ENCODE measurements at regions not wholly inside any gene's neighbourhood (a gene's known extent, or its start where the extent isn't known, plus 50 kb on each side); places are given as distances from the start of the nearest gene placed in this dataset.

DNA sequence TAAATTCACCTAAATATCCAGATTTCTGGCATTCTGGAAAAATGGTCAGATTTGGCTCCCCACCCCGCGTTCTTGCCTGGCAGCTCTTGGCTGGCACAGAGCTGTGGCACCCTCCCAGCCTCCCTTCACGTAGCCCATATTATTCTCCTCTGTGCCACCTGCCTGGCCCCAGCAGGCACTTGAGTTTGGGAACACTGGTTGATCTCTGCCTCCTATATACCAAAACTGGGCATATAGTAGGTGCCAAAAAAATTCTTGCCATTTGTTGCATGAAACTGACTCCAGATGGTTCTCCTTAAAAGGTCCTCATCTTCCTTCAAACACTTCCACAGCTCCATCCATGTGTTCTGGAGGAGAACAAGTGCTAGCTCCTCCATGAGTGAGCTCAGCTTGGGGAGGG, 167.0 kb downstream of the RPS24 start:
- intact Hi-C loops (cut with micrococcal nuclease): no loop called here
- H3K4me3 Mint-ChIP-seq: no peak overlapping the region
- DNase-seq: no peak

DNA sequence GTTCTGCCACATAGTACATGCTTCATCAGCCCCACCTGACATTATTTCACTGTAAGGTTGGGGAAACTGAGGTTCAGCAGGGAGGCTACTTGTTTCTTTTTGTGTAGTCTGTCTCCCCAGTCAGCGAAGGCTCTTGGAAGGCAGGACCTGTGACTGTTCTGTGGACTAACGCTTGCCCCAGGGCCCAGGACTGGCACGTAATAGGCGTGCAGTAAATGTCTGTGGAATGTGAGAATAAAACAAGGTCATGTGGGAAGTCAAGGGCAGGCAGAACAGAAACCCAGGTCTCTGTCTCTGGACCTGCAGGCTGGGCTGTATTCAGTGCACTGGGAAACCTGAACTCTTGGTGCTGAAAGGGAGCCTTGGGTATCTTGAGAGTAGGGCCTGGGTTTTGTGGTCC, 168.7 kb downstream of the RPS24 start:
- Mint-ChIP-seq H3K4me1 (peaks cover 6% of the 10 kb centered on the region), H3K27me3 (no peaks in the 10 kb centered on the region), H3K4me3 (no peak overlapping the region), H3K27ac (no peak overlapping the region), H3K36me3 (ENCODE audit: low read depth) (no peaks in the 10 kb centered on the region), H3K9me3 (no peaks in the 10 kb centered on the region)
- no peak for DNase-seq
- intact Hi-C loops (cut with micrococcal nuclease): no loop called here

More for the DNA sequence above, 167.0 kb downstream of the RPS24 start:
- peaks cover 6% of the 10 kb centered on the region for H3K4me1 Mint-ChIP-seq
- H3K27me3 Mint-ChIP-seq: no peaks in the 10 kb centered on the region
- no peaks in the 10 kb centered on the region for H3K9me3 Mint-ChIP-seq
- no peak overlapping the region for H3K27ac Mint-ChIP-seq
- H3K36me3 Mint-ChIP-seq (ENCODE audit: low read depth): no peaks in the 10 kb centered on the region

DNA sequence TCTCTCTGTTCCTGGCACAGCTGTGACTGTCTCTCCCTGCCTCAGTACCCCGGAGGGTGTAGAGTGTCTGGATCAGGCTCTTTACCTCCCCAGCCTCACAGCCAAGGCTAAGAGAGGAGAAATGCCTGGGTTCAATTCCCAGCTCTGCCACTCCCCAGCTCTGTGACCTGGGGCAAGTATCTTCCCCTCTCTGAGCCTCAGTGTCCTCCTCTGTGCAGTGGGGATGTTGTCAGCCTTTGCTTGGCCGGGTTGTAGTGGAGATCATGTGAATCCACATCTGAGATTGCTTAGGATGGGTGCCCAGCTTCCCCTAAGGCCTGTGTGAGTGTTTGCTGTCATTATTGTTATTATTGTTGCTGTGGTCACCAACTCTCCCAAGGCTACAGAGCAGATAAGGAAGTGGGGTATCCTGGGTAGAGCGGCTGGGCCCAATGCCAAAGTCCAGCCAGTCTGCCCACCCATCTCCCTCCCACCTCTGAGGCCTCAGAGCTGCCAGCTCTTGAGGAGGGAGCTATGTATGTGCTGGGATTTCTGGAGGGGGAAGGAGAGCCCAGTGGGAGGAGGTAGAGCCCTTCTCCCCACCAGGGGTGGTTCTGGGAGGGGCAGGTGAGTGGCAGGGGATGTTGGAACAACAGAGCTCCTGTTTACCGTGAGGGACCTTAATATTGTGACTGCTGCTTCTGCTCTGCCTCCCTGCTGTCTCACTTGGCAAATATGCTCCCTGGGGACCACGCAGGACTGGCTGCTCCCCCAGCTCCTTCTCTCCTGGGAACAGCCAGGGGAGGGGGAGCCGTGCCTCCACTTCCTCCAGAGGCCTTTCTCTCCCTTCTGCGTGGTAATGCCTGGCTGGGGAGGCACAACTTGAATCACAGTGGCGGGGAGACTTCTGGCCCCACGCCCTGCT, 170.5 kb downstream of the RPS24 start:
- intact Hi-C loops (cut with micrococcal nuclease): no loop called here
- DNase-seq: no peak
- Mint-ChIP-seq H3K4me3 (no peak overlapping the region), H3K9me3 (no peaks in the 10 kb centered on the region), H3K4me1 (peaks cover 6% of the 10 kb centered on the region), H3K36me3 (ENCODE audit: low read depth) (no peaks in the 10 kb centered on the region), H3K27ac (no peak overlapping the region), H3K27me3 (no peaks in the 10 kb centered on the region)

DNA sequence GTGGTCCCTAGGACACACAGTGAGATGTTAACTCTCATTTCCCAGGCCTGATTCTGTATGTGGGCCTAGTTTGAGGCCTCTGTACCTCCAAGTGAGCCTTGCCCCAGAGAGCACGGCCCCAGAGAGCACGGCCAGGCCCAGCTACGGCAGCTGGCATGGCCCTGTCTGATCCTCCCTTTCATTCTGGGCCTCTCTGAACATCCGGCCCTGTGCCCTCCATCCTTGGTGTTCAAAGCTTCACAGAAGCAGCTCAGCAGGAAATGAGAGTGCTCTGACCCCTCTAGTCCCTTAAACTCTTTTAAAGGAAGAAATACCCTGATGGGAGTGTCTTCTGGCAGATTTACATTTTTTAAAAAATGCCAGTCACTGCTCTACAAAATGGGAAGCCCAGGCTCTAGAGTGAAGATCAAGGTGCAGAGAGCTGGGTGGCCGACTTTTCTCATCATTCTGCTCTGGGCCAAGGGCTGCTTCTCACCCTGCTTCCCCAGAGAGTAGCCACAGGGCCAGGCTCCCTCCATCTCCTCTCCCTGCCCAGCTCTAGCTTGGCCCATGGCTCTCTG, 171.9 kb downstream of the RPS24 start:
- intact Hi-C loops (cut with micrococcal nuclease): no loop called here
- no peaks in the 10 kb centered on the region for H3K9me3 Mint-ChIP-seq
- H3K27me3 Mint-ChIP-seq: no peaks in the 10 kb centered on the region
- H3K27ac Mint-ChIP-seq: no peak overlapping the region
- no peak overlapping the region for H3K4me3 Mint-ChIP-seq
- DNase-seq: no peak
- peaks cover 6% of the 10 kb centered on the region for H3K4me1 Mint-ChIP-seq
- no peaks in the 10 kb centered on the region for H3K36me3 Mint-ChIP-seq (ENCODE audit: low read depth)

DNA sequence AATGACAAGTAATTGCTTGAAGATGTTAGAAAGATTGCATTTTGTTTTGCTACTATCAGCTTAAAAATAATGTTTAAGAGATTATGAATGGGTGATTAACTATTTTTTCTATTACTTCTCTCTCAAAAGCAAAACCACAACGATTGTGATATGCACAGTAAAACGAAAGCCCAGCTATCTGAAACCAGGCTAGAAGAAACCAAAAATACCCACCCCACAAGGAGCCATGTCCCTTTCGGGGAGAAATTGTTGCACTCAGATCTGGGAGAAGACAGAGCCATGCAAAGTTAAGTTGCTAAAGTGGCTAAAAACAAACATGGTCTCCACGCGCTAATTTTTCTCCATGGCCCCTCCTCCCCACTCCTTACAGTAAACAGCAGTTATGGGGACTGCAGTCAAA, 173.6 kb downstream of the RPS24 start:
- Mint-ChIP-seq H3K36me3 (ENCODE audit: low read depth) (no peaks in the 10 kb centered on the region), H3K27me3 (no peaks in the 10 kb centered on the region), H3K27ac (no peak overlapping the region), H3K9me3 (no peaks in the 10 kb centered on the region), H3K4me3 (no peak overlapping the region), H3K4me1 (peaks cover 6% of the 10 kb centered on the region)
- intact Hi-C loops (cut with micrococcal nuclease): no loop called here
- DNase-seq: no peak

DNA sequence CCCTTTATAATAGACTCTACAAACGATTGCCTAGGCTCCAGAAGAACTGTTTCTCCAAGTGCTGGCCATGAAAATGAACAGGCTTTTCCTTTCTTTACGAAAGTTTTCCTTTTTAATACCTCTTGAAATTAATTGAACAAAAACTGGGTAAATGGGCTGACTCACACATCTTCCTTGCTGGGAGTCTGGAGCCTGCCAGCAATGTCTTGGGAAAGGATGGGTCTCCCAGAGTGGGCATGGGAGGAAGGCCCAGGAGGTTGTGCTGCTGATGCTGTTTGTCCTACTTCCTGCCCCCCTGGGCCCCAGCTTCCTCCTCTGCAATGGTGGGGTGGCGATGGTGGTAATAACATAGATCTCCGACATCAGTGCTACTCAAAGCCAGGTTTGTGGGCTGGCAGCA, 174.1 kb downstream of the RPS24 start:
- H3K9me3 Mint-ChIP-seq: no peaks in the 10 kb centered on the region
- H3K27ac Mint-ChIP-seq: no peak overlapping the region
- no peaks in the 10 kb centered on the region for H3K36me3 Mint-ChIP-seq (ENCODE audit: low read depth)
- H3K4me3 Mint-ChIP-seq: no peak overlapping the region
- no peaks in the 10 kb centered on the region for H3K27me3 Mint-ChIP-seq
- DNase-seq: no peak
- intact Hi-C loops (cut with micrococcal nuclease): no loop called here
- H3K4me1 Mint-ChIP-seq: peaks cover 6% of the 10 kb centered on the region

DNA sequence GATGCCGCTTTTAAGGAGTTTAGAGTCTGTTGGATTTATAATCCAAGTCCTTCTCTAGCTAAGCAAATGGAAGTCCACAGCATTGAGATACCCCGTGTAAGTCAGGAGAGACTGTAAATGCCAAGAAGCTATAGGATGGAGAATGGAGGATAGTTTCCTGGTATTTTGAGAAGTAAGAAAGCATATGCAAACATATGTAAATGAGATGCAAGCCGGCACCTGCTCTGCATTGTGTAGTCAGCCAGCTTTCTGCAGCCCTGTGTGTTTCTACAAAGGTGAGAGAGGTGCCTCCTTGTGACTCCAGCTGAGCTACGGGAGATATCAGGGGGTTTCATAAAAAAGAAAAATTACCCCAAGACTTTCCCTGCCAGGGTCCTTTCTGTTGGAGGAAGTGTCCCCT, 176.3 kb downstream of the RPS24 start:
- intact Hi-C loops (cut with micrococcal nuclease): loop anchor here (5.0 kb wide), 1 partner anchor 987 kb away; no protein-coding TSS in a partner anchor
- H3K4me3 Mint-ChIP-seq: no peak overlapping the region
- H3K9me3 Mint-ChIP-seq: no peaks in the 10 kb centered on the region
- no peak for DNase-seq
- H3K27me3 Mint-ChIP-seq: peaks cover 2% of the 10 kb centered on the region
- H3K4me1 Mint-ChIP-seq: peaks cover 5% of the 10 kb centered on the region
- H3K36me3 Mint-ChIP-seq (ENCODE audit: low read depth): no peaks in the 10 kb centered on the region
- no peak overlapping the region for H3K27ac Mint-ChIP-seq

DNA sequence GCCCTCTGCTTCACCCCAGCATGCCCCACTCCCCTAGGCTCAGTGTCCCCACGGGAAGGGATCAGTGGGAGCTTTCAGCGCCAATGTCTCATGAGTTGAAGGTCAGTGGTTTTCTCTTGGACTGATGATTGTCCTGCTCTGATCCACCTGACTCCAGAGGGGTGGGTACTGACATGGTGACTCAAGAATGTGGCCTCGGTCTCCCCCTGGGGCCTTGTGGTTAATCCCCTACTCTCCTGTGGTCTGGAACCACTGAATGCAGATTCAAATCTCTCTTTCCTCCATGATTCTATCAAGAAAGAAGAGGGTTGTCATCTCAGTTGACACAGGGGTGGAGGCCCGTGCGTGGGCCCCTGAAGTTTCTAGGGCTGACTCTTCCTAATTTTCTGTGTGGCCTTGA, 176.9 kb downstream of the RPS24 start:
- Mint-ChIP-seq H3K27me3 (peaks cover 5% of the 10 kb centered on the region), H3K36me3 (ENCODE audit: low read depth) (no peaks in the 10 kb centered on the region), H3K9me3 (no peaks in the 10 kb centered on the region), H3K27ac (no peak overlapping the region), H3K4me1 (peaks cover 1% of the 10 kb centered on the region), H3K4me3 (no peak overlapping the region)
- intact Hi-C loops (cut with micrococcal nuclease): loop anchor here (5.0 kb wide), 1 partner anchor 987 kb away; no protein-coding TSS in a partner anchor
- no peak for DNase-seq

DNA sequence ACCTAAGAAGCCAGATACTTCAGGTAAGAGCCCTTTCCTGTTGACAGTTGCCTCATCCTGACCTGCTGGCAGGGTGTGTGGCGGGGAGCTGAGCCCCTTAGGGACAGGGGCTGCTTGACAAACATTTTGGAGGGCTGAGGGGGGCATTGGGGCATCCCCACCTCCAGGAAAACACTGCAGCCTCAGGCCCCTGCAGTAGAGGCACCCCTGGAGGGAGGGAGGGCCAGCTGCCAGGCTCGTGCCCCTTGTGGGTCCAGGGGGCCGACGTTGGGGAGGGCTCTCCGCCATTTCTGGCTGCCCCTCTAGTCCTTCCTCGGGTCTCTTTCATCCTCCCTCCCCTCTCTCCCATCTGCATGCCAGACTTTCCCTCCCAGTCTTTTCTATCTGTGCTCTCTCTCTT, 177.3 kb downstream of the RPS24 start:
- Mint-ChIP-seq H3K4me1 (no peaks in the 10 kb centered on the region), H3K4me3 (no peak overlapping the region), H3K9me3 (no peaks in the 10 kb centered on the region), H3K27ac (no peak overlapping the region), H3K36me3 (ENCODE audit: low read depth) (no peaks in the 10 kb centered on the region), H3K27me3 (peaks cover 6% of the 10 kb centered on the region)
- DNase-seq: no peak
- intact Hi-C loops (cut with micrococcal nuclease): loop anchor here (5.0 kb wide), 1 partner anchor 986 kb away; no protein-coding TSS in a partner anchor

DNA sequence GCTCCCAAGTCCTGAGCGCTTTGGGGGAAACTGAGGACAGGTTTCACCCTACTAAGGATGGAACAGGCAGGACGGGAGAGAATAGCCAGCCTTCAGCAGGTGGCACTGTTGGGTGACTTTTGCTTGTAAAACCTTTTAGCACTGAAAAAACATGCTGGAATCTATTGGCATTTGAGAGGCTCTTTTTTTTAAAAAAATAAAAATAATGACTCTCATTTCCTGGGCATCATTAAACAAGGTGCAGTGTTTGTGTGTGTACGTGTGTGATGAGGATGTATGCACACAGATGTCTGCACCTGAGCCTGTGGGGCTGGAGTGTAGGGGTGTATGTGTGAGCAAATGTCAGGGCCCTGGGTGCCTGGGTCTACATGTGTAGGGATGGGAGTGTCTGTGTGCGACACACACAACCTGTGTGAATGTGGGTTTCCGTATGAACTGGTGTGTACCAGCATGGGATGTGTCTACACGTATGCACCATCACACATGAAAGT, 177.9 kb downstream of the RPS24 start:
- intact Hi-C loops (cut with micrococcal nuclease): loop anchor here (5.0 kb wide), 1 partner anchor 986 kb away; no protein-coding TSS in a partner anchor
- H3K4me3 Mint-ChIP-seq: no peak overlapping the region
- H3K9me3 Mint-ChIP-seq: no peaks in the 10 kb centered on the region
- H3K36me3 Mint-ChIP-seq (ENCODE audit: low read depth): no peaks in the 10 kb centered on the region
- no peaks in the 10 kb centered on the region for H3K4me1 Mint-ChIP-seq
- DNase-seq: peak; percentile 62
- no peak overlapping the region for H3K27ac Mint-ChIP-seq
- H3K27me3 Mint-ChIP-seq: peaks cover 11% of the 10 kb centered on the region

DNA sequence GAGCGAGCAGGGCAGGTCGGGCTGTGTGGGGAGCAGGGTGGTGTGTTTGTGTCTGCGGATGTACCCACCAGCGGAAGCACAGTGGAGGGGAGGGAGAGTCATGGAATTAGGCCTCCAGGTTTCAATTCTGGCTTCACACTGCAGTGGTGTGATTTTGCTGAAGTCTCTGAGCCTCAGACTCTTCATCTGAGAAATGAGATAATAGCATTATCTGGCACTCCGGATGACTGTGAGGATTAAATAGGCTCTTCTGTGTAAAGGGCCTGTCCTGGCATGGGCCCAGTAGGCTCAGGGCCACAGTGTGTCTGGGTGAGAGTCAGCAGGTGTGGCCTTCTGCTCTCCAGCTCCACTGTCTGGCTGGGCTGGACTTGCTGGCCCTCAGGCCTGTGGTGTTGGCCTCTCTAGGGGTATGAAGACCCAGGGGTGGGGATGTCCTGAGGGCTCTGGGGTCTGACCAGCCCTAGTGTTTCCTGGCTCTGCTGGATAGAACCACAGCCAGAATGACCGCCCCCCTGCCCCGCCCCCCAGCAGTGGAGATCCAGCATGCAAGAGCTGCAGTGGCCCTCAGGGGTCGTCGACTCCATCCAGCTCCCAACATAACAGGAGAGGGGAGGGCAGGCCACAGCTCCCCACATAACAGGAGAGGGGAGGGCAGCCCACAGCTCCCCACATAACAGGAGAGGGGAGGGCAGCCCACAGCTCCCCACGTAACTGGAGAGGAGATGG, 178.6 kb downstream of the RPS24 start:
- no peaks in the 10 kb centered on the region for H3K36me3 Mint-ChIP-seq (ENCODE audit: low read depth)
- peaks cover 14% of the 10 kb centered on the region for H3K27me3 Mint-ChIP-seq
- H3K27ac Mint-ChIP-seq: no peak overlapping the region
- no peaks in the 10 kb centered on the region for H3K4me1 Mint-ChIP-seq
- intact Hi-C loops (cut with micrococcal nuclease): loop anchor here (5.0 kb wide), 1 partner anchor 985 kb away; no protein-coding TSS in a partner anchor
- no peak for DNase-seq
- H3K4me3 Mint-ChIP-seq: no peak overlapping the region
- H3K9me3 Mint-ChIP-seq: no peaks in the 10 kb centered on the region

DNA sequence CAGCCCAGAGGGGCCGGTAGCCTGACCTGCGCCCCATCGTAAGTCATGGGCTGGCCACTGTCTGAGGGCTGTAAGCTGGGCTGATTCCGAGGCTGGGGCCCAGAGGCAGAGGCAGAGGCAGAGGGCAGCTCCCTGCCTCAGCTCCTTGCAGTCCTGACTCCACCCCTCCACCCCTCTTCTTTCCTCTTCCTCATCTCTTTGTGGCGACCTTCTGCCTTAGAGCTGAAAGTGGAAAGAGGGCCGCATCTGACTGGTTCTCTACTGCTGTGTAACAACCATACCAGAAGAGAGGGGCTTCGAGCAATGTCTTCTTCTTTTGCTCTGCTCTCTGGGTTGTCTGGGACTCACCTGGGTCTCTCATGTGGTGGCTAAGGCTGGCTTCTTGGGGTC, 179.1 kb downstream of the RPS24 start:
- Mint-ChIP-seq H3K27ac (no peak overlapping the region), H3K4me3 (no peak overlapping the region), H3K4me1 (no peaks in the 10 kb centered on the region), H3K9me3 (no peaks in the 10 kb centered on the region), H3K27me3 (peaks cover 18% of the 10 kb centered on the region), H3K36me3 (ENCODE audit: low read depth) (no peaks in the 10 kb centered on the region)
- no peak for DNase-seq
- intact Hi-C loops (cut with micrococcal nuclease): loop anchor here (5.0 kb wide), 1 partner anchor 985 kb away; no protein-coding TSS in a partner anchor

DNA sequence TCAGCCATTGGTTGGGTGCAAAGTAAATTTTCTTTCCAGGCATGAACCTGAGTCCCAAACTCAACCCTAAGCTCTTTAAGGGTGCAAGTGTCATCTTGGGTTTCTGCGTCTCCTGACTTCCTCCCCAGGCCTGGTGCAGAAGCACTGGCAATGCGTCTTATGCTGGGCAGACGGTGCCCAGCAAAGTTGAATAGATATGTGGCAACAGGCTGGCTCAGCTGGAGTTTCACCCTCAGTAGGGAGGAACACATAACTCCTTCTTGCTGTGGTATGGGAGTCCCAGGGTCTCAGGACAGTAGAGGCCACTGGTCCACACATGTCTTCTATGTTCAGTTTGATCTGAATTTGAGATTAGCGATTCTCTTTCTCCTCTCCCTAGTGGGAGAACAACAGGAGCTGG, 181.3 kb downstream of the RPS24 start:
- H3K9me3 Mint-ChIP-seq: no peaks in the 10 kb centered on the region

DNA sequence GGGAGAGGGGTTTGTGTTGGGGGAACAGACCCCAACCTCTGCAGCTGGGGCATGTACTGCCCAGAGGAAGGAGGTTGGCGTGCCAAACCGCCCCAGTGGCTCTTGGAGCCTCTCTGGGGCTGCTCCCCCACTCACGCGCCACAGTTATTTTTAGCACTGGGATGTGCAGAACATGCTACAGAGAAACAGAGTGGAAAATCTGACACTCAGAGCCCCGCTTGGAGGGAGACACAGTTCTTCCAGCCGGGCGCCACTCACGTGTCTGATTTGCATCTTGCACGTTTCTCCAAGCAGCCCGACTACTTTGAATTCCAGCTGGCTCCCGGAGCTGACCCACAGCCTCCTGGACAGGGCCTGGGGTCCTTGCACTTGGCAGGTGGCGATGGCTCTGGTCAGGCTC, 182.0 kb downstream of the RPS24 start:
- intact Hi-C loops (cut with micrococcal nuclease): no loop called here
- no peak for DNase-seq
- no peaks in the 10 kb centered on the region for H3K36me3 Mint-ChIP-seq (ENCODE audit: low read depth)
- H3K9me3 Mint-ChIP-seq: no peaks in the 10 kb centered on the region
- H3K27ac Mint-ChIP-seq: no peak overlapping the region
- H3K27me3 Mint-ChIP-seq: peaks cover 24% of the 10 kb centered on the region
- no peak overlapping the region for H3K4me3 Mint-ChIP-seq
- no peaks in the 10 kb centered on the region for H3K4me1 Mint-ChIP-seq

More for the DNA sequence above, 181.3 kb downstream of the RPS24 start:
- Mint-ChIP-seq H3K27me3 (peaks cover 24% of the 10 kb centered on the region), H3K4me3 (no peak overlapping the region), H3K27ac (no peak overlapping the region), H3K4me1 (no peaks in the 10 kb centered on the region), H3K36me3 (ENCODE audit: low read depth) (no peaks in the 10 kb centered on the region)
- DNase-seq: no peak
- intact Hi-C loops (cut with micrococcal nuclease): loop anchor here (5.0 kb wide), 1 partner anchor 982 kb away; no protein-coding TSS in a partner anchor

Measured in activated CD4-positive, alpha-beta T cell treated with anti-CD3 and anti-CD28 coated beads, Interleukin-2, amount 10 ng/mL, durations not matched to agents 24 days and 14 days (primary cell).